MM.1S (cell line): ENCODE measurements at regions not wholly inside any gene's neighbourhood (a gene's known extent, or its start where the extent isn't known, plus 50 kb on each side); places are given as distances from the start of the nearest gene placed in this dataset.

Experiments used
- EZH2phosphoT487 ChIP-seq: fragments of 300-600 bp; sonication (generic); IDR thresholded peaks from 2 replicates; pipeline ENCODE4 v1.6.1; 2018; ENCODE audit warnings: antibody characterized with exemption, low read length
- TF ChIP-seq, protein P1 (sequence below): fragments of 300-600 bp; sonication (generic); IDR thresholded peaks from 2 replicates; pipeline ENCODE4 v1.5.1; 2016; ENCODE audit warnings: antibody characterized with exemption, low read length, mixed read lengths

DNA sequence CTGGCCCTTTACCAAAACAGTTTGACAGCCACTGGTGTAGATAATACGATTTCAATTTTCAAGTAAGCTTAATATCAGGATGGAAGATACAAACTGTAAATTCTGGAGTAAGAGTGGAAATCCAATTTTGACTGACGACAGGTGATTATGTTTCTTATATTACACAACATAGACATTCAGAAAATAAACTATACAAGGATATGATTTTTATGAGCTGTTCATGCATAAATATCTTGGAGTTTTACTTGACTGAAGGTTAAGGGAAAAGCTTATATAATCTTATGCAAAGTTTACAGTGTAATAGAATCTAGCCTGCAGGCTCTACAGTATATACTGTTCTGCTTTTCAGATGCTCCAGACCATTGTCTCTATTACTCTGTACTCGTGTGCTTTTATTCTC, 1672.3 kb downstream of the ARAP2 start:
- TF ChIP-seq, protein P1, sequence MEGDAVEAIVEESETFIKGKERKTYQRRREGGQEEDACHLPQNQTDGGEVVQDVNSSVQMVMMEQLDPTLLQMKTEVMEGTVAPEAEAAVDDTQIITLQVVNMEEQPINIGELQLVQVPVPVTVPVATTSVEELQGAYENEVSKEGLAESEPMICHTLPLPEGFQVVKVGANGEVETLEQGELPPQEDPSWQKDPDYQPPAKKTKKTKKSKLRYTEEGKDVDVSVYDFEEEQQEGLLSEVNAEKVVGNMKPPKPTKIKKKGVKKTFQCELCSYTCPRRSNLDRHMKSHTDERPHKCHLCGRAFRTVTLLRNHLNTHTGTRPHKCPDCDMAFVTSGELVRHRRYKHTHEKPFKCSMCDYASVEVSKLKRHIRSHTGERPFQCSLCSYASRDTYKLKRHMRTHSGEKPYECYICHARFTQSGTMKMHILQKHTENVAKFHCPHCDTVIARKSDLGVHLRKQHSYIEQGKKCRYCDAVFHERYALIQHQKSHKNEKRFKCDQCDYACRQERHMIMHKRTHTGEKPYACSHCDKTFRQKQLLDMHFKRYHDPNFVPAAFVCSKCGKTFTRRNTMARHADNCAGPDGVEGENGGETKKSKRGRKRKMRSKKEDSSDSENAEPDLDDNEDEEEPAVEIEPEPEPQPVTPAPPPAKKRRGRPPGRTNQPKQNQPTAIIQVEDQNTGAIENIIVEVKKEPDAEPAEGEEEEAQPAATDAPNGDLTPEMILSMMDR: no peak
- no peak for TF ChIP-seq EZH2phosphoT487
